Motor neuron (in vitro differentiated cells): ENCODE measurements at regions not wholly inside any gene's neighbourhood (a gene's known extent, or its start where the extent isn't known, plus 50 kb on each side); places are given as distances from the start of the nearest gene placed in this dataset.
"Not testable (repeated sequence)": the region's sequence is repeated elsewhere in the genome, so short reads cannot be mapped to it uniquely, and the experiment has no call there.

Source experiments
- ATAC-seq, 8 experiments: fragments of 200-7000 bp; cut with Tn5 transposase; replicated peaks in 6 of 8; 2 replicates each; pipeline ENCODE4 v1.8.0; 2021; ENCODE audit warnings: mild to moderate bottlenecking in 8 of 8, moderate library complexity in 8 of 8
- H3K27ac ChIP-seq, 2 donors: fragments of 250-450 bp; sonication (Bioruptor Pico); 2 replicates each; pipeline ENCODE4 v1.9.0; 2021; ENCODE audit warnings: antibody characterized with exemption in 2 of 2, mild to moderate bottlenecking in 2 of 2, moderate library complexity in 1 of 2
- H3K4me1 ChIP-seq, 2 donors: fragments of 250-450 bp; sonication (Bioruptor Pico); replicated peaks in 1 of 2; 2 replicates each; pipeline ENCODE4 v1.6.1; 2021; ENCODE audit warnings: antibody characterized with exemption in 2 of 2, mild to moderate bottlenecking in 2 of 2, moderate library complexity in 1 of 2
- H3K4me3 ChIP-seq, 5 donors: fragments of 250-450 bp; sonication (Bioruptor Pico); 2 replicates each; pipeline ENCODE4 v1.9.0; 2021; ENCODE audit warnings: antibody characterized with exemption in 5 of 5, mild to moderate bottlenecking in 5 of 5, moderate library complexity in 4 of 5
- WGBS, 10 experiments: fragments of 450-650 bp; shearing (Covaris generic); methylation state at CpG; one replicate each; pipeline ENCODE4 v1.0.0; 2022; 5-methylcytosine and 5-hydroxymethylcytosine counted together
- in situ Hi-C, 9 experiments: fragments of 400-800 bp; cut with MboI; loops; one replicate each; pipeline ENCODE4 v1.15.0; 2021; ENCODE audit warnings: low sequenced_read_pairs in 9 of 9, low pct_unique_long_range_greater_than_20kb in 2 of 9; ENCODE audit not compliant: unreplicated experiment in 9 of 9

DNA sequence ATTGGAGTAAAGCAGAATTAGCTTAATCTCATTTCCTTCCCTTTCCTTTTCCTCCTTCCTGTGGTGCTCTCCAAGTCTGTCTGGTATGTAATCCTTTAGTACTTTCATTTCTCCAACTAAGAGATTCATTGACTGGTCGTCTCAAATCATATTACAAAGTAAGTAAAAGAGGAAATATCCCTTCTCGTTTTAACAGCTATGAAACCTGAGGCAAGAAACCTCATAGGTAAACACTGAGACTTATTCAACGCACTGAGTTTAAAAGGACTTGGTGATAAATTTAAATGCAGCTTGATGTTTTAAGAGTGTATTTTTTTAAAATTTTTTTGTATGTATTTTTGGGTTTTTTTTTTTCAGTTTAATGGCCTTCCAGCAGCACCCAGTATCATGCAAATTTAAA lies 117.2 kb upstream of the LRRC3B start:
- WGBS, 10 experiments: 0 to 87% (median 66%) methylated on average over 2 to 3 of the region's 3 CpGs
- in situ Hi-C loops: no loop called here
- no peaks in the 10 kb centered on the region for H3K4me1 ChIP-seq
- ATAC-seq: no peak
- H3K4me3 ChIP-seq: no peak overlapping the region
- H3K27ac ChIP-seq: no peak overlapping the region

DNA sequence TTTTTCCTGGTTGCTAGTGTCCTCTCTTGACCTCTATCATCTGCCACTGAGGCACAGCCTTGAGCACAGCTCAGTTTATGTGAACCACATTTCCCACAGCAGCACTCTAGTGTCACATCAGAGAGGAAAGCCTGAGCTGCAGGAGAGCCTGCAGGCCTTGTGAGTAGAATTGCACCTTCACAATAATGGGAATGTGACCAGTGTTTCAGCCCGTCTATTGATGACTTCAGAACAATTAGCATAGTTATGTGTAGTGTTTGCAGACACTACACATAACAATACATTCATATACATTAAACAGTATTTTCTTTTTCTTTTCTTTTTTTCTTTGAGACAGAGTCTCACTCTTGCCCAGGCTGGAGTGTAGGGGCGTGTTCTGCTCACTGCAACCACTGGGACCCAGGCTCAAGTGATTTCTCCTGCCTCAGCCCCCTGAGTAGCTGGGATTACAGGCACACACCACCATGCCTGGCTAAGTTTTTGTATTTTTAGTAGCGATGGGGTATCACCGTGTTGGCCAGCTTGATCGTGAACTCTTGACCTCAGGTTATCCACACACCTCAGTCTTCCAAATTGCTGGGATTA lies 108.0 kb upstream of the LRRC3B start:
- ATAC-seq: peak in 3 of 8 experiments; percentile 61 to 69 (median 67)
- 5 to 79% (median 64%) methylated on average over 1 to 3 of the region's 5 CpGs; no CpG with 5 or more reads in 5 of the 10 experiments for WGBS, 10 experiments
- H3K27ac ChIP-seq, H3K4me3 ChIP-seq, in situ Hi-C loops, H3K4me1 ChIP-seq: not testable (repeated sequence)

DNA sequence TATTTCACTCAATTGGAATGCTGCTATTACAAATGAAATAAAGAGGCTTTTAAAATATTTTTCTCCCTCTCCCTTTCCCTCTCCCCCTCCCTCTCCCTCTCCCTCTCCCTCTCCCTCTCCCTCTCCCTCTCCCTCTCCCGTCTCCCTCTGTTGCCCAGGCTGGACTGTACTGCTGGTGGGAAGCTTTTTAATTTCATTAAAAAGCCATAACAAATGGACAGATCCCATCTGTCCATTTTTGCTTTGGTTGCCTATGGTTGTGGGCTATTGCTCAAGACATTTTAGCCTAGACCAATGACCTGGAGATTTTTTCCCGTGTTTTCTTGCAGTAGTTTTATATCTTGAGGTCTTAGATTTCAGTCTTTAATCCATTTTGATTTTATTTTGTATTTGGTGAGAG lies 107.2 kb upstream of the LRRC3B start:
- no peak for ATAC-seq
- no peaks in the 10 kb centered on the region for H3K4me1 ChIP-seq
- 0 to 88% (median 40%) methylated on average over 1 of the region's 2 CpGs; no CpG with 5 or more reads in 6 of the 10 experiments for WGBS, 10 experiments
- H3K4me3 ChIP-seq: no peak overlapping the region
- H3K27ac ChIP-seq: no peak overlapping the region
- in situ Hi-C loops: no loop called here

DNA sequence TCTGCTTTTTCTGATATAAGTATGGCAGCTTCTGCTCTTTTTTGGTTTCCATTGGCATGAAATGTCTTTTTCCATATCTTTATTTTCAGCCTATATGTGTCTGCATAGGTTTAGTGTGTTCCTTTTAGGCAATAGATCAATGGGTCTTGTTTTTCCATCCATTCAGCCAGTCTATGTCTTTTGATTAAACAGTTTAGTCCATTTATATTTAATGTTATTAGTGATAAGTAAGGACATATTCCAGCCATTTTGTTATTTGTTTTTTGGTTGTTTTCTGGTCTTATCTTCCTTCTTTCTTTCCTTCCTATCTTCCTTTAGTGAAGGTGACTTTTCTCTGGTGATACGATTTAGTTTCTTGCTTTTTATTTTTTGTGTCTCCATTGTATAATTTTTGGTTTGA lies 101.3 kb upstream of the LRRC3B start:
- in situ Hi-C loops: no loop called here
- H3K4me3 ChIP-seq: no peak overlapping the region
- no peaks in the 10 kb centered on the region for H3K4me1 ChIP-seq
- ATAC-seq: no peak
- no peak overlapping the region for H3K27ac ChIP-seq
- 0 to 89% (median 67%) methylated on average over 1 of the region's 1 CpG; no CpG with 5 or more reads in 1 of the 10 experiments for WGBS, 10 experiments

DNA sequence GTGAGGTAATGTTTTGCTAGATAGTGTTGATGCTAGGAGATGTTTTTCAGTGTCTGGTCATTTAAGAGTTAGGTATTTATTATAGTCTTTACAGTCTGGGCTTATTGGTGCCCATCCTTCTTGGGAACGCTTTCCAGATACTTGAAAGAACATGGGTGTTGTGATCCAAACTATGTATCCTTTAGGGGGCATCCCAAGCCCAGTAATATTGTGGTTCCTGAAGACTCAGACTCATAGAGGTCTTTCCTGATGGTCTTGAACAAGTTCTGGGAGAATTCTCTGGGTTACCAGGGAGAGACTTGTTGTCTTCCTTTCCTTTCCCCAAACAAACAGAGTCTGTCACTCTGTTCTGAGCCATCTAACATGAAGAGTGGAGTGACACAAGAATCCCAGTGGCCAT lies 99.7 kb upstream of the LRRC3B start:
- 20 to 67% (median 43%) methylated on average over 1 of the region's 1 CpG; no CpG with 5 or more reads in 7 of the 10 experiments for WGBS, 10 experiments
- no peak overlapping the region for H3K4me3 ChIP-seq
- in situ Hi-C loops: no loop called here
- no peak for ATAC-seq
- H3K4me1 ChIP-seq: no peaks in the 10 kb centered on the region
- no peak overlapping the region for H3K27ac ChIP-seq

DNA sequence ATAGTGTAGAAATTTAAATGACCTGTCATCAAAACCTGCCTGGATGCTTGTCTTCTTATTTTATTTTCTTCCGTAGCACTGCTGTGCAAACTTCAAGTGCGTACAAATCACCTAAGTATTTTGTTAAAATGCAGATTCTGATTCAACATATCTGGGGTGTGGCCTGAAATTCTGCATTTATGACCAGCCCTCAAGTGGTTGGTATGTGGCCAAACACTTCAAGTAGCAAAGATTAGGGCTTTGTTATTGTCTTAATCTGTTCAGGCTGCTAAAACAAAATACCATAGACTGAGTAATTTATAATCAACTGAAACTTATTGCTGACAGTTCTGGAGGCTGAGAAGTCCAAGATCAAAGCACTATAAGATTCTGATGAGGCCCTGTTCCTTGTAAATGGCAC lies 97.6 kb upstream of the LRRC3B start:
- in situ Hi-C loops: no loop called here
- no peak overlapping the region for H3K4me3 ChIP-seq
- no peak overlapping the region for H3K27ac ChIP-seq
- no peaks in the 10 kb centered on the region for H3K4me1 ChIP-seq
- peak in 3 of 8 experiments; percentile 32 to 54 (median 53) for ATAC-seq
- WGBS, 10 experiments: 55 to 100% (median 90%) methylated on average over 1 to 2 of the region's 2 CpGs; no CpG with 5 or more reads in 3 of the 10 experiments

DNA sequence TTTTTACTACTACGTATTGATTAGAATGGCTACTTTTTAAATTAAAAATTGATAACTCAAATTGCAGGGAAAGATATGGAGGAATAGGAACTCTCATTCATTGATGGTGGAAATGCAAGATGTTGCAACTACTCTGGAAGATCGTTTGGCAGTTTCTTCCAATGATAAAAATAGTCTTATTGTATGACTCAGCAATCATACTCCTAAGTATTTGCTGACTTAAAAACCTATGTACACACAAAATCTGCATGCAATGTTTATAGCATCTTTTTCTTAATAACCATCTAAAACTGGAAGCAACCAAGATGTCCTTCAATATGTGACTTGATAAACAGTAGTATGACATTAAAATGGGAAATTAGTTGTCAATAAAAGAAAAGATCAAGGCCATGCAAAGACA lies 87.4 kb upstream of the LRRC3B start:
- Histone ChIP-seq H3K4me3 (no peak overlapping the region), H3K27ac (no peak overlapping the region), H3K4me1 (no peaks in the 10 kb centered on the region)
- in situ Hi-C loops: no loop called here
- WGBS, 10 experiments: 0 to 78% (median 6%) methylated on average over 1 to 2 of the region's 2 CpGs; no CpG with 5 or more reads in 1 of the 10 experiments
- ATAC-seq: no peak

DNA sequence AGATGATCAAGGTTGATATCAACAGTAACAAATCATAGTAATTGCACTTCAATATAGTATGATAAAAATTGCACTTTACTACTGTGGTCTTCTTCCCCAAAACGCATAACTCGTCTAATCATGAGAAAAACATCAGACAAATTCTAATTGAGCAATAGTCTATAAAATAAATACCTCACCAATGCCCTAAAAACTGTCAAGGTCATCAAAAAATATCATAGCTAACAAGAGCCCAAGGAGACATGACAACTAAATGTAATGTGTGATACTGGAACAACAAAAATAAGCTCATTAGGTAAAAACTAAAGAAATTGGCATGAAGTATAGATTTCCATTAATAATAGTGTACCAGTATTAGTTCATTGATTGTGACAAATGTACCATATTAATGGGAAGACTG lies 85.6 kb upstream of the LRRC3B start:
- in situ Hi-C loops: no loop called here
- 0 to 90% (median 59%) methylated on average over 2 of the region's 2 CpGs; no CpG with 5 or more reads in 2 of the 10 experiments for WGBS, 10 experiments
- no peak for ATAC-seq

DNA sequence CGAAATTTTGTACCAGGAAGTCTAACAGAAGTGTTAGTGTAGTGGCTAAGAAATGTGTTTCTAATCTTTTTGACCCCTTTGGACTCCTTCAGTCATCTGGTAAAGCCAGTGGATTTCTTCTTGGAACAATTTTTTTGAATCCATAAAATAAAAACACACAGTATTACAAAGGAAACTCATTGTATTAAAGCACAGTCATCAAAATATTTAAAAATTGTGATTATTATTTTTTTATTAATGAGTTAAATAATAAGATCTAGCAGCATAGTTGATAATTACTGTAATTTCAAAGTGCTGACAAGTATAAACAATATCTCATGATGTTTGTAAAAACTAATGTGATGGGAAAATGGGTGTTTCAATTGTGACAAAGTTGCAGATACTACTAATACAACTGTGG lies 72.2 kb upstream of the LRRC3B start:
- Histone ChIP-seq H3K4me1 (no peaks in the 10 kb centered on the region), H3K4me3 (no peak overlapping the region), H3K27ac (no peak overlapping the region)
- 0 to 100% (median 41%) methylated on average over 1 of the region's 1 CpG; no CpG with 5 or more reads in 2 of the 10 experiments for WGBS, 10 experiments
- in situ Hi-C loops: no loop called here
- no peak for ATAC-seq

More for the DNA sequence above, 85.6 kb upstream of the LRRC3B start:
- Histone ChIP-seq H3K27ac (no peak overlapping the region), H3K4me1 (no peaks in the 10 kb centered on the region), H3K4me3 (no peak overlapping the region)

DNA sequence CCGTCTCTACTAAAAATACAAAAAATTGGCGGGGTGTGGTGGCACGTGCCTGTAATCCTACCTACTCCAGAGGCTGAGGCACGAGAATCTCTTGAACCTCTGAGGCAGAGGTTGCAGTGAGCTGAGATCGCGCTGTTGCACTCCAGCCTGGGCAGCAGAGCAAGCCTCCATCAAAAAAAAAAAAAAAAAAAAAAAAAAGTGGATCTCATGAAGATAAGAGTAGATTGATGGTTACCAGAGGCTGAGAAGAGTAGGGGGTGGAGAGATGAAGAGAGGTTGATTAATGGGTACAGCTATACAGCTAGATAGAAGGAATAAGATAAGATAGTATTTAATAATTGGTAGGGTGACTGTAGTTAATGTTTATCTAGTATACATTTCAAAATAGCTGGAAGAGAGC lies 65.9 kb upstream of the LRRC3B start:
- H3K27ac ChIP-seq: no peak overlapping the region
- H3K4me1 ChIP-seq: no peaks in the 10 kb centered on the region
- WGBS, 10 experiments: 0 to 92% (median 36%) methylated on average over 2 to 6 of the region's 6 CpGs; no CpG with 5 or more reads in 3 of the 10 experiments
- ATAC-seq: no peak
- H3K4me3 ChIP-seq: no peak overlapping the region
- in situ Hi-C loops: no loop called here

DNA sequence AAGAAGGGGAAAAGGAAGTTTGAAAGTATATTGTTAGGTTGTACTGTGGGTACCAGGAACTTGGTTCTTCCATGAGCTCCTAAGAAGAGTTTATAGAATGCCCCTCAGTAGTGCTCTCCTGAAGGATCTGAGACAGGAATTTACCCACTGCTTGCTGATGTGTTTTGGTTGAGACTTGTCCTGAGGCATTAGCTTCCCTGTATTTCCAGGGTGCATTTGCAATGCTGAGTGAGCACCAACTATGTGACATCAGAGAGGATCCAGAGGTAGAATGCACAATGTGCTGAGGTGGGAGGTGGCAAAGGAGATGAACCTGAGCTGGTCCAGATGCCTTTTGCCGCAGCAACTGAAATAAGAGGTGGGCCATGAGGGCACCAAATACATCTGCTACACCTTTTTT lies 64.3 kb upstream of the LRRC3B start:
- WGBS, 10 experiments: 100% methylated on average over 1 of the region's 1 CpG; no CpG with 5 or more reads in 8 of the 10 experiments
- H3K4me1 ChIP-seq: no peaks in the 10 kb centered on the region
- in situ Hi-C loops: no loop called here
- no peak overlapping the region for H3K4me3 ChIP-seq
- no peak overlapping the region for H3K27ac ChIP-seq
- ATAC-seq: no peak

DNA sequence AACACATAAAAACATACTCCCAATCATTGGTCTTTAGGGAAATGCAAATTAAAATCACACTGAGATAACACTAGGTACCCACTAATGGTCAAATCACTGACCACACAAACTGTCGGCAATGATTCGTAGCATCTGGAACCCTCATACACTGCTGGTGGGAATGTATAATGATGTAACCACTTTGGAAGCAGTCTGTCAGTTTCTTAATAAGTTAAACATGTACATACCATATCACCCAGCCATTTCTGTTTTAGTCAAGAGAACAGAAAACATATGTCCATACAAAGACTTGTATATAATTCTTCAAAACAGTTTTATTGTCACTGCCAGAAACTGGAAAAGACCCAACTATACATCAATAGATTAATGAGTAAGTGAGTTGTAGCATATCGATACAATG lies 63.3 kb upstream of the LRRC3B start:
- no peak overlapping the region for H3K27ac ChIP-seq
- 0 to 100% (median 87%) methylated on average over 2 to 3 of the region's 3 CpGs; no CpG with 5 or more reads in 2 of the 10 experiments for WGBS, 10 experiments
- H3K4me1 ChIP-seq: no peaks in the 10 kb centered on the region
- in situ Hi-C loops: no loop called here
- ATAC-seq: no peak
- H3K4me3 ChIP-seq: no peak overlapping the region

DNA sequence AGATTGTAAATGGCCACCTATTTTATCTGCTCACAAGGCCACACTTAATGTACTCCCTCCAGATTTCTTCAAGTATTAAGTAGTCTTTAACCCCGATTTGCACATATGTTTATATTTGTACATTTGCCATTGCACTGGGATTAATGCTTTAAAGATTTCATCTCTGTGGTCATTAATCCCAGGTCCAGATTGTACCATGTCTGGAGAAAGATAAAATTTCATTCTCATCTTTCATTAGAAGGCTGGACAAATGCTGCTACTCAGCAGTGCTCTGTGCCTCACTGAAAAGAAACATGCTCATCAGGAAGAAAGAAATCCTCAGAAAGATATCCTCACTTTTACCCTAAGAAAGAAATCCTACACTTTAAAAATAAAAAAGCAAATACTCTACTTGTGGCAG lies 62.5 kb upstream of the LRRC3B start:
- 0 to 86% (median 60%) methylated on average over 1 of the region's 1 CpG; no CpG with 5 or more reads in 3 of the 10 experiments for WGBS, 10 experiments
- ATAC-seq: no peak
- Histone ChIP-seq H3K4me3 (no peak overlapping the region), H3K4me1 (no peaks in the 10 kb centered on the region), H3K27ac (no peak overlapping the region)
- in situ Hi-C loops: no loop called here
